HUES64 (cell line): ENCODE measurements at regions not wholly inside any gene's neighbourhood (a gene's known extent, or its start where the extent isn't known, plus 50 kb on each side); places are given as distances from the start of the nearest gene placed in this dataset.

Source experiments
- H3K27ac ChIP-seq: 2 replicates; pipeline ENCODE4 v1.7.0; 2013; ENCODE audit warnings: low read depth, low read length, inconsistent platforms
- H3K27me3 ChIP-seq: 2 replicates; pipeline ENCODE4 v1.6.1; 2013; ENCODE audit warnings: mild to moderate bottlenecking, low read length; ENCODE audit not compliant: insufficient read depth
- H3K36me3 ChIP-seq: 2 replicates; pipeline ENCODE4 v1.6.1; 2013; ENCODE audit warnings: mild to moderate bottlenecking, low read length; ENCODE audit not compliant: insufficient read depth
- H3K4me1 ChIP-seq: 2 replicates; pipeline ENCODE4 v1.6.1; 2013; ENCODE audit warnings: mild to moderate bottlenecking, low read length, moderate library complexity; ENCODE audit not compliant: insufficient read depth
- H3K4me3 ChIP-seq: 2 replicates; pipeline ENCODE4 v1.5.1; 2013; ENCODE audit warnings: mild to moderate bottlenecking, low read length, moderate library complexity
- H3K9ac ChIP-seq: 2 replicates; pipeline ENCODE4 v1.6.1; 2013; ENCODE audit warnings: mild to moderate bottlenecking, low read depth, low read length
- H3K9me3 ChIP-seq: 2 replicates; pipeline ENCODE4 v1.6.1; 2013; ENCODE audit warnings: low read depth, low read length; ENCODE audit not compliant: insufficient read depth
- WGBS: fragments of 150-250, 120-280 bp; methylation state at CpG from one replicate; pipeline ENCODE4 v1.1.7; 2013; ENCODE audit warnings: missing lambda C conversion rate; 5-methylcytosine and 5-hydroxymethylcytosine counted together

DNA sequence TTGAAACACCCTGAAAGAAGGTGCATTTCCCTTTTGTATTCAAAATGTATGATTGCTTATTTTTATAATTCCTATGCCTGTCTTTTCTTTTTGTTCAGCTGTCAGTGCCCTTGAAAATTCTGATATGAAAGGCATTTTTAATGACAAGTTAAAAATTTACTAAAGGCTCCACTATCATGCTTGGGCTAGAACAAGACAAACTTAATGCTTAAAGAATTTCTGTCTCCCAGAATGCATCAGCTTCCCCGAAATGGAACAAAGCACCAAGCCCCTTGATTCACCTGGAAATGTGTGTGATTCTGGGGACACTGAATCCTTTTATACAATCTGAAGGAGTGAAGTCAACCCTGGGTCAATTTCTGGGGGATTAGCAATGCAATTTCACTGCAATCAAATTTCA lies 457.5 kb downstream of the LMO4 start:
- WGBS: 95% methylated on average over 1 of the region's 1 CpG
- Histone ChIP-seq H3K4me3 (no peak overlapping the region), H3K9ac (no peak overlapping the region), H3K9me3 (no peaks in the 10 kb centered on the region), H3K27me3 (no peaks in the 10 kb centered on the region), H3K4me1 (peaks cover 13% of the 10 kb centered on the region), H3K27ac (no peak overlapping the region), H3K36me3 (no peaks in the 10 kb centered on the region)

DNA sequence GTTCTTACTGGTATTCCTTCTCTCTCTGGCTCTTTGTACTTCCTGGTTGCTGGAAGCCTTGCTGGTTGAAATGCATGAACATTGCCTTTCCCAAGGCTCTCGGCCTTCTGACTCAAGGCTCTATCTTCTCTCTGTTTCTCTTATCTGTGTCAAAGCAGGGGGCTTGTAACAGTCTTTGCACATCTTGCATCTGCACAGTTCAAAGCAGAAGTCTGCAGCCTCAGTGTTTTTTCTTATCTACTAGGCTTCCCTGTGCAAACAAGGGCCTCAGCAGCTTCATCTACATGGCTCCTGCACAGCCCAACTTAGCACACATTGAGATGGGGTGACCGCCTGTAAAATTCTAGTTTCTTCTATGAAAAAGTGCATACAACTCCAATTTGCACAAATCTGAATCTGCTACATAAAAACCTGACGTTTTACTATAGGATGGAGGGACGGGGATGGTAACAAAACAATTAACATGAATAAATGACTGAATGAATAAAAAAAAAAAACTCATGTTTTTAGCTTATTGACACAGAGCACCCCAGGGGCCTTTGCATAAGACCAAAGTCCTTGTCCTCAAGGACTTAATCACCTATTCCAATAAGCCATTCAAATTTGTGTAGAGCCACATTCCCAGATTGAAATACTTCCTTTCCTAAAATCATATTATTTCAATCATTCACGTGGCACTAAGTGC lies 458.3 kb downstream of the LMO4 start:
- 89% methylated on average over 3 of the region's 5 CpGs for WGBS
- H3K9me3 ChIP-seq: no peaks in the 10 kb centered on the region
- no peak overlapping the region for H3K9ac ChIP-seq
- peaks cover 13% of the 10 kb centered on the region for H3K4me1 ChIP-seq
- H3K4me3 ChIP-seq: no peak overlapping the region
- no peak overlapping the region for H3K27ac ChIP-seq
- no peaks in the 10 kb centered on the region for H3K27me3 ChIP-seq
- no peaks in the 10 kb centered on the region for H3K36me3 ChIP-seq

- Histone ChIP-seq H3K4me1 (peaks cover 13% of the 10 kb centered on the region), H3K27me3 (no peaks in the 10 kb centered on the region), H3K9ac (no peak overlapping the region), H3K4me3 (no peak overlapping the region), H3K27ac (no peak overlapping the region), H3K9me3 (no peaks in the 10 kb centered on the region), H3K36me3 (no peaks in the 10 kb centered on the region)
- 44% methylated on average over 3 of the region's 3 CpGs for WGBS
Observed at GRCh38 chr1:87787551-87787950, 458.9 kb downstream of the LMO4 start.

GRCh38 chr1:87790756-87791155 lies 462.1 kb downstream of the LMO4 start:
- peaks cover 18% of the 10 kb centered on the region for H3K4me1 ChIP-seq
- WGBS: 97% methylated on average over 2 of the region's 2 CpGs
- H3K9me3 ChIP-seq: no peaks in the 10 kb centered on the region
- no peak overlapping the region for H3K27ac ChIP-seq
- no peak overlapping the region for H3K9ac ChIP-seq
- H3K27me3 ChIP-seq: no peaks in the 10 kb centered on the region
- H3K4me3 ChIP-seq: no peak overlapping the region
- no peaks in the 10 kb centered on the region for H3K36me3 ChIP-seq

GRCh38 chr1:87791931-87792740 lies 463.5 kb downstream of the LMO4 start:
- 92% methylated on average over 3 of the region's 3 CpGs for WGBS
- H3K36me3 ChIP-seq: no peaks in the 10 kb centered on the region

GRCh38 chr1:87794788-87795614 lies 466.3 kb downstream of the LMO4 start:
- Histone ChIP-seq H3K4me3 (no peak overlapping the region), H3K9me3 (no peaks in the 10 kb centered on the region), H3K36me3 (no peaks in the 10 kb centered on the region), H3K27me3 (no peaks in the 10 kb centered on the region), H3K4me1 (peaks cover 9% of the 10 kb centered on the region), H3K27ac (no peak overlapping the region), H3K9ac (no peak overlapping the region)
- WGBS: 76% methylated on average over 7 of the region's 8 CpGs

More at GRCh38 chr1:87791931-87792740, 463.5 kb downstream of the LMO4 start:
- Histone ChIP-seq H3K9me3 (no peaks in the 10 kb centered on the region), H3K4me3 (no peak overlapping the region), H3K27ac (no peak overlapping the region), H3K4me1 (peaks cover 18% of the 10 kb centered on the region), H3K27me3 (no peaks in the 10 kb centered on the region), H3K9ac (no peak overlapping the region)

DNA sequence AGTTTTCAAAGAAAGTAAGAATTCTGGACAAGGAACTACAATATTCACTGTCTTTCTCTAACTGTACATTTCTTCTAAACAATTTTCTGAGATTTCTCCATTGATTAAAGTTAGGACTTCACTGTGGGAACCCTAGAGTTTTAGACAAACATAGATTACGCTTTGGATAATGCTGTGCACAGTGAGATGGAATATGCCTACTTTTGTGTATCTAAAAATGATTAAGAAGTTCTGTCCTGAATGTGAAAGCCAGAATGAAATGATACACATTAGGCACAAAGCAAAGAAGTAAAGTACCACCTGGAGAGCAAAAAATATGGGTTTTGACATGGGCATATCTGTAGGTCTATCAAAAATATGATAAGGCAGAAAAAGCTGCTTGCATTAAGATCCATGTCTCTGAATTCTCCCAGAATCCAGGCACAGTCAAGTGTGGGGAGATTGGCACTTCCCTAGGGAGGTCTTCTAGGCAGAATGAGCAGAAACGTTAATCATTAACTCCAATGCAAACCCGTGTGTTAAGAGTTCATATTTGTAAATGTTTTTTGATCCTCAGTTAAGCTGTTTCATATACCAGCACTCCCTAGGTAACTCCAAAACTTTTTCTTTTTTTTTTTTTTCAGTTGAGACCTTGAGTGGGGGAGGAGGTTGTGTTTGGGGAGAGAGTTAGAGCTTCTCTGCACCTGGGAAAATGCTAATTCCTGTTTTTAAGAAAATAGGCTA lies 467.1 kb downstream of the LMO4 start:
- WGBS: 72% methylated on average over 3 of the region's 3 CpGs
- Histone ChIP-seq H3K36me3 (no peaks in the 10 kb centered on the region), H3K9ac (no peak overlapping the region), H3K9me3 (peaks cover 4% of the 10 kb centered on the region; the same call in 1 of the 2 replicates), H3K4me1 (peaks cover 9% of the 10 kb centered on the region), H3K27me3 (no peaks in the 10 kb centered on the region), H3K27ac (no peak overlapping the region), H3K4me3 (no peak overlapping the region)

DNA sequence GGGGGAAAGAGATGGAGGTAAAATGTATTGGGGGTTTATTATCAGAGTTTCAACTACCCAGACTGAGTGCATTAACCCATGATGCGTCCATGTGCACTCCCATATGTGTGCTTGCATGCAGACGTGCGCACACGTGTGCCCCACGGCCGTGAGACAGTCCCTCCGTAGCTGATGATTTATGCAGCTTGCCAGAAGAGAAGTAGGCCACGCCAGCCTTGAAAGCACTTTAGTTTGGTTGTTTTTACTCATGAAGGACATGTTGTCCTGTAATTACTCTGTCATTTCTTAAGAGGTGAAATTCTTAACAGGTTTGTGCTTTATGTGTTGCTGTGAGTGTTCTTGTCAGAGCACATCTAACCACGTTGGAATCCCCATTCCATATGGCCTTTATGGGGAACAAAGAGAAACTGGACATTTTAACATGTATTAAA lies 467.8 kb downstream of the LMO4 start:
- Histone ChIP-seq H3K27me3 (no peaks in the 10 kb centered on the region), H3K27ac (no peak overlapping the region), H3K4me1 (peaks cover 9% of the 10 kb centered on the region), H3K9ac (no peak overlapping the region), H3K4me3 (no peak overlapping the region), H3K36me3 (no peaks in the 10 kb centered on the region), H3K9me3 (peaks cover 5% of the 10 kb centered on the region; the same call in 1 of the 2 replicates)
- 94% methylated on average over 9 of the region's 9 CpGs for WGBS

DNA sequence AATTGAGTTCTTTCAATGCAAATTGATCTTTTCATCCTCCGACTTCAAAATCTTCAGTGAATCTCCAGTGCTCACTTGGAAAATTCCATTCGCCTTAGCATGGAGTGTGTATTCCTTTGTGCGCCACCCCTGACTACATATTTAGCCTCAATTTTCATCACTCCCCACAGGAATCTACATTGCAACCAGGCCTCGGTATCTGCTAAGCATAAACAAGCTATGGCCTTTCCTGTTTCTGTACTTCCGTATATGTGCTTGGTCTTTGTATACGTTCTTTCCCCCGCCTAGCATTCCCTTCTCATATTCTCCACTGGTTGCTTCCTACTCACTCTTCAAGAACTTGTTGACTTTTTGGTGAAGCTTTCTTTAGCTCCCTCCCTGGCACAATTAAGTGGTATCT lies 470.8 kb downstream of the LMO4 start:
- Histone ChIP-seq H3K9me3 (peaks cover 5% of the 10 kb centered on the region; the same call in 1 of the 2 replicates), H3K27me3 (no peaks in the 10 kb centered on the region), H3K9ac (no peak overlapping the region), H3K36me3 (no peaks in the 10 kb centered on the region), H3K27ac (no peak overlapping the region), H3K4me1 (peaks cover 9% of the 10 kb centered on the region), H3K4me3 (no peak overlapping the region)
- WGBS: 96% methylated on average over 7 of the region's 7 CpGs

- Histone ChIP-seq H3K4me3 (no peak overlapping the region), H3K27ac (no peak overlapping the region), H3K36me3 (no peaks in the 10 kb centered on the region), H3K9me3 (peaks cover 5% of the 10 kb centered on the region; the same call in 1 of the 2 replicates), H3K9ac (no peak overlapping the region), H3K27me3 (no peaks in the 10 kb centered on the region), H3K4me1 (peaks cover 9% of the 10 kb centered on the region)
Observed at GRCh38 chr1:87800006-87800405, 471.3 kb downstream of the LMO4 start.
